Hepatocyte (in vitro differentiated cells): ENCODE measurements at regions not wholly inside any gene's neighbourhood (a gene's known extent, or its start where the extent isn't known, plus 50 kb on each side); places are given as distances from the start of the nearest gene placed in this dataset.
A peak's percentile ranks its signal among the peaks of the same experiment; 100 is the strongest.
"Not testable (repeated sequence)": the region's sequence is repeated elsewhere in the genome, so short reads cannot be mapped to it uniquely, and the experiment has no call there.

Experiments used
- DNase-seq: peaks from one replicate; pipeline ENCODE4 v3.0.0-alpha.2; 2016; ENCODE audit warnings: low spot score
- H2AFZ ChIP-seq: fragments of 200-600 bp; sonication (generic); 2 replicates; pipeline ENCODE4 v1.6.0; 2016; ENCODE audit warnings: antibody characterized with exemption, mild to moderate bottlenecking
- H3K27ac ChIP-seq: fragments of 200-600 bp; sonication (generic); 2 replicates; pipeline ENCODE4 v1.5.1; 2016; ENCODE audit warnings: mild to moderate bottlenecking
- H3K27me3 ChIP-seq: fragments of 200-600 bp; sonication (generic); 2 replicates; pipeline ENCODE4 v1.6.1; 2016
- H3K36me3 ChIP-seq: fragments of 200-600 bp; sonication (generic); replicated peaks from 2 replicates; pipeline ENCODE4 v1.5.1; 2016; ENCODE audit warnings: low read depth; ENCODE audit not compliant: insufficient read depth
- H3K4me1 ChIP-seq: fragments of 200-600 bp; sonication (generic); 2 replicates; pipeline ENCODE4 v1.5.1; 2016; ENCODE audit warnings: mild to moderate bottlenecking, moderate library complexity; ENCODE audit not compliant: insufficient read depth
- H3K4me2 ChIP-seq: fragments of 200-600 bp; sonication (generic); 2 replicates; pipeline ENCODE4 v1.6.0; 2016
- H3K4me3 ChIP-seq: fragments of 200-600 bp; sonication (generic); 2 replicates; pipeline ENCODE4 v1.5.1; 2016; ENCODE audit warnings: mild to moderate bottlenecking
- H3K79me2 ChIP-seq: fragments of 200-600 bp; sonication (generic); 2 replicates; pipeline ENCODE4 v1.6.0; 2017; ENCODE audit warnings: mild to moderate bottlenecking
- H3K9me2 ChIP-seq: fragments of 200-600 bp; sonication (generic); replicated peaks from 2 replicates; pipeline ENCODE4 v1.6.0; 2017; ENCODE audit warnings: mild to moderate bottlenecking; ENCODE audit not compliant: insufficient read depth
- H3K9me3 ChIP-seq: fragments of 200-600 bp; sonication (generic); 2 replicates; pipeline ENCODE4 v1.5.1; 2016; ENCODE audit warnings: low read depth, mild to moderate bottlenecking
- H4K20me1 ChIP-seq: fragments of 200-600 bp; sonication (generic); 2 replicates; pipeline ENCODE4 v1.6.0; 2016; ENCODE audit warnings: mild to moderate bottlenecking; ENCODE audit not compliant: insufficient read depth, poor library complexity, severe bottlenecking
- WGBS: methylation state at CpG from one replicate; pipeline ENCODE4 v1.1.6; 2016; ENCODE audit warnings: low lambda C conversion rate; ENCODE audit errors: missing lambda C conversion rate; 5-methylcytosine and 5-hydroxymethylcytosine counted together

GRCh38 chr2:91446915-91447314 lies 2755.4 kb downstream of the RPIA start:
- not testable (repeated sequence) for H3K9me3 ChIP-seq, H3K4me1 ChIP-seq, DNase-seq, H3K27ac ChIP-seq, H3K4me2 ChIP-seq, H3K9me2 ChIP-seq, H3K79me2 ChIP-seq, H2AFZ ChIP-seq, H3K27me3 ChIP-seq, H3K4me3 ChIP-seq, H4K20me1 ChIP-seq, H3K36me3 ChIP-seq
- 89% methylated on average over 6 of the region's 7 CpGs for WGBS

GRCh38 chr2:91447508-91447907 lies 2756.0 kb downstream of the RPIA start:
- not testable (repeated sequence) for H3K27me3 ChIP-seq, DNase-seq, H3K36me3 ChIP-seq, H3K4me1 ChIP-seq, H3K79me2 ChIP-seq, H4K20me1 ChIP-seq, H3K27ac ChIP-seq, H3K9me2 ChIP-seq, H3K9me3 ChIP-seq, H3K4me3 ChIP-seq, H2AFZ ChIP-seq, H3K4me2 ChIP-seq
- WGBS: 77% methylated on average over 8 of the region's 8 CpGs

GRCh38 chr2:91462292-91462691 lies 2770.8 kb downstream of the RPIA start:
- H3K79me2 ChIP-seq, H3K9me2 ChIP-seq, H2AFZ ChIP-seq, H3K4me1 ChIP-seq, H3K4me3 ChIP-seq, H4K20me1 ChIP-seq, H3K9me3 ChIP-seq, DNase-seq, H3K27ac ChIP-seq, H3K27me3 ChIP-seq, H3K36me3 ChIP-seq, H3K4me2 ChIP-seq: not testable (repeated sequence)
- 61% methylated on average over 9 of the region's 9 CpGs for WGBS

GRCh38 chr2:91463007-91463406 lies 2771.5 kb downstream of the RPIA start:
- DNase-seq, H3K36me3 ChIP-seq: not testable (repeated sequence)

GRCh38 chr2:91466780-91467363 lies 2775.4 kb downstream of the RPIA start:
- not testable (repeated sequence) for H3K9me2 ChIP-seq, H3K27me3 ChIP-seq, H4K20me1 ChIP-seq, H3K79me2 ChIP-seq, H3K4me2 ChIP-seq, DNase-seq, H3K36me3 ChIP-seq, H3K27ac ChIP-seq, H3K9me3 ChIP-seq, H2AFZ ChIP-seq, H3K4me1 ChIP-seq, H3K4me3 ChIP-seq
- 10% methylated on average over 1 of the region's 1 CpG for WGBS

More at GRCh38 chr2:91463007-91463406, 2771.5 kb downstream of the RPIA start:
- 55% methylated on average over 2 of the region's 2 CpGs for WGBS
- not testable (repeated sequence) for H3K9me2 ChIP-seq, H3K27ac ChIP-seq, H3K4me2 ChIP-seq, H2AFZ ChIP-seq, H3K9me3 ChIP-seq, H3K79me2 ChIP-seq, H3K4me1 ChIP-seq, H3K4me3 ChIP-seq, H3K27me3 ChIP-seq, H4K20me1 ChIP-seq

GRCh38 chr2:91476244-91476935 lies 2784.9 kb downstream of the RPIA start:
- not testable (repeated sequence) for H3K9me3 ChIP-seq, H3K27ac ChIP-seq, H2AFZ ChIP-seq, H3K27me3 ChIP-seq, H3K4me3 ChIP-seq, H3K79me2 ChIP-seq, H4K20me1 ChIP-seq, H3K4me1 ChIP-seq, H3K36me3 ChIP-seq, H3K9me2 ChIP-seq, DNase-seq, H3K4me2 ChIP-seq
- WGBS: 66% methylated on average over 2 of the region's 2 CpGs

- H3K27ac ChIP-seq, H3K9me3 ChIP-seq, H3K9me2 ChIP-seq, H3K27me3 ChIP-seq, H3K79me2 ChIP-seq, H2AFZ ChIP-seq, H3K36me3 ChIP-seq, H3K4me2 ChIP-seq, H3K4me1 ChIP-seq, H4K20me1 ChIP-seq, H3K4me3 ChIP-seq: not testable (repeated sequence)
- 86% methylated on average over 14 of the region's 25 CpGs for WGBS
- peak; percentile 2 for DNase-seq
Observed at GRCh38 chr2:91476936-91477246, 2785.4 kb downstream of the RPIA start.

- H4K20me1 ChIP-seq, H3K27me3 ChIP-seq, H2AFZ ChIP-seq, H3K36me3 ChIP-seq, H3K4me1 ChIP-seq, H3K79me2 ChIP-seq, H3K9me2 ChIP-seq, H3K9me3 ChIP-seq, DNase-seq, H3K4me3 ChIP-seq, H3K4me2 ChIP-seq, H3K27ac ChIP-seq: not testable (repeated sequence)
- 93% methylated on average over 22 of the region's 51 CpGs for whole genome bisulfite sequencing
Observed at GRCh38 chr2:91477291-91477690, 2785.8 kb downstream of the RPIA start.
